ENCODE measurements at regions not wholly inside any gene's neighbourhood (a gene's known extent, or its start where the extent isn't known, plus 50 kb on each side); places are given as distances from the start of the nearest gene placed in this dataset.

GRCh38 chr3:70731046-70731445, 418.6 kb upstream of the MDFIC2 start:
- Histone ChIP-seq H3K4me3 (ENCODE audit: low read depth in 1 of 5, low read length in 5 of 5) (no peak overlapping the region), H3K36me3 (ENCODE audit: control insufficient read depth in 5 of 5, insufficient read depth in 5 of 5, low read length in 5 of 5) (no peaks in the 10 kb centered on the region), H3K27ac (ENCODE audit: low read depth, low read length) (no peak overlapping the region), H3K4me1 (ENCODE audit: control insufficient read depth in 5 of 5, insufficient read depth in 5 of 5, low read length in 5 of 5) (no peaks in the 10 kb centered on the region), H3K27me3 (ENCODE audit: control insufficient read depth in 5 of 5, insufficient read depth in 4 of 5, low read length in 5 of 5) (no peaks in the 10 kb centered on the region), H3K9me3 (ENCODE audit: control insufficient read depth in 5 of 5, low read length in 5 of 5) (no peaks in the 10 kb centered on the region), H3K9ac (ENCODE audit: low read length in 5 of 5) (no peak overlapping the region)

- H3K4me3 ChIP-seq (ENCODE audit: low read depth in 1 of 5, low read length in 5 of 5) = no peak overlapping the region
- H3K9me3 ChIP-seq (ENCODE audit: control insufficient read depth in 5 of 5, low read length in 5 of 5) = no peaks in the 10 kb centered on the region
- no peaks in the 10 kb centered on the region for H3K4me1 ChIP-seq (ENCODE audit: control insufficient read depth in 5 of 5, insufficient read depth in 5 of 5, low read length in 5 of 5)
- no peaks in the 10 kb centered on the region for H3K36me3 ChIP-seq (ENCODE audit: control insufficient read depth in 5 of 5, insufficient read depth in 5 of 5, low read length in 5 of 5)
- no peaks in the 10 kb centered on the region for H3K27me3 ChIP-seq (ENCODE audit: control insufficient read depth in 5 of 5, insufficient read depth in 4 of 5, low read length in 5 of 5)
- no peak overlapping the region for H3K27ac ChIP-seq (ENCODE audit: low read depth, low read length)
- no peak overlapping the region for H3K9ac ChIP-seq (ENCODE audit: low read length in 5 of 5)
Measured at GRCh38 chr3:70729845-70730244, 417.4 kb upstream of the MDFIC2 start.

- Histone ChIP-seq H3K27me3 (ENCODE audit: control insufficient read depth in 5 of 5, insufficient read depth in 4 of 5, low read length in 5 of 5) (no peaks in the 10 kb centered on the region), H3K36me3 (ENCODE audit: control insufficient read depth in 5 of 5, insufficient read depth in 5 of 5, low read length in 5 of 5) (no peaks in the 10 kb centered on the region), H3K9ac (ENCODE audit: low read length in 5 of 5) (no peak overlapping the region), H3K4me3 (ENCODE audit: low read depth in 1 of 5, low read length in 5 of 5) (no peak overlapping the region), H3K9me3 (ENCODE audit: control insufficient read depth in 5 of 5, low read length in 5 of 5) (no peaks in the 10 kb centered on the region), H3K4me1 (ENCODE audit: control insufficient read depth in 5 of 5, insufficient read depth in 5 of 5, low read length in 5 of 5) (no peaks in the 10 kb centered on the region), H3K27ac (ENCODE audit: low read depth, low read length) (no peak overlapping the region)
Measured at GRCh38 chr3:70728311-70728710, 415.9 kb upstream of the MDFIC2 start.

GRCh38 chr3:70726961-70727360, 414.5 kb upstream of the MDFIC2 start:
- no peaks in the 10 kb centered on the region for H3K9me3 ChIP-seq (ENCODE audit: control insufficient read depth in 5 of 5, low read length in 5 of 5)
- no peak overlapping the region for H3K4me3 ChIP-seq (ENCODE audit: low read depth in 1 of 5, low read length in 5 of 5)
- H3K27me3 ChIP-seq (ENCODE audit: control insufficient read depth in 5 of 5, insufficient read depth in 4 of 5, low read length in 5 of 5) = no peaks in the 10 kb centered on the region
- no peaks in the 10 kb centered on the region for H3K36me3 ChIP-seq (ENCODE audit: control insufficient read depth in 5 of 5, insufficient read depth in 5 of 5, low read length in 5 of 5)
- no peaks in the 10 kb centered on the region for H3K4me1 ChIP-seq (ENCODE audit: control insufficient read depth in 5 of 5, insufficient read depth in 5 of 5, low read length in 5 of 5)
- H3K27ac ChIP-seq (ENCODE audit: low read depth, low read length) = no peak overlapping the region
- no peak overlapping the region for H3K9ac ChIP-seq (ENCODE audit: low read length in 5 of 5)

- H3K27ac ChIP-seq (ENCODE audit: low read depth, low read length) = no peak overlapping the region
- H3K4me3 ChIP-seq (ENCODE audit: low read depth in 1 of 5, low read length in 5 of 5) = no peak overlapping the region
- H3K36me3 ChIP-seq (ENCODE audit: control insufficient read depth in 5 of 5, insufficient read depth in 5 of 5, low read length in 5 of 5) = no peaks in the 10 kb centered on the region
- H3K9ac ChIP-seq (ENCODE audit: low read length in 5 of 5) = no peak overlapping the region
- H3K9me3 ChIP-seq (ENCODE audit: control insufficient read depth in 5 of 5, low read length in 5 of 5) = no peaks in the 10 kb centered on the region
- H3K4me1 ChIP-seq (ENCODE audit: control insufficient read depth in 5 of 5, insufficient read depth in 5 of 5, low read length in 5 of 5) = no peaks in the 10 kb centered on the region
- no peaks in the 10 kb centered on the region for H3K27me3 ChIP-seq (ENCODE audit: control insufficient read depth in 5 of 5, insufficient read depth in 4 of 5, low read length in 5 of 5)
Measured at GRCh38 chr3:70726096-70726938, 413.9 kb upstream of the MDFIC2 start.

- Histone ChIP-seq H3K27ac (ENCODE audit: low read depth, low read length) (no peak overlapping the region), H3K9me3 (ENCODE audit: control insufficient read depth in 5 of 5, low read length in 5 of 5) (no peaks in the 10 kb centered on the region), H3K9ac (ENCODE audit: low read length in 5 of 5) (no peak overlapping the region), H3K27me3 (ENCODE audit: control insufficient read depth in 5 of 5, insufficient read depth in 4 of 5, low read length in 5 of 5) (no peaks in the 10 kb centered on the region), H3K36me3 (ENCODE audit: control insufficient read depth in 5 of 5, insufficient read depth in 5 of 5, low read length in 5 of 5) (no peaks in the 10 kb centered on the region), H3K4me1 (ENCODE audit: control insufficient read depth in 5 of 5, insufficient read depth in 5 of 5, low read length in 5 of 5) (no peaks in the 10 kb centered on the region), H3K4me3 (ENCODE audit: low read depth in 1 of 5, low read length in 5 of 5) (no peak overlapping the region)
Measured at GRCh38 chr3:70722018-70722417, 409.6 kb upstream of the MDFIC2 start.

- Histone ChIP-seq H3K27me3 (ENCODE audit: control insufficient read depth in 5 of 5, insufficient read depth in 4 of 5, low read length in 5 of 5) (no peaks in the 10 kb centered on the region), H3K27ac (ENCODE audit: low read depth, low read length) (no peak overlapping the region), H3K9ac (ENCODE audit: low read length in 5 of 5) (no peak overlapping the region), H3K36me3 (ENCODE audit: control insufficient read depth in 5 of 5, insufficient read depth in 5 of 5, low read length in 5 of 5) (no peaks in the 10 kb centered on the region), H3K9me3 (ENCODE audit: control insufficient read depth in 5 of 5, low read length in 5 of 5) (peaks cover 0 to 14% (median 12%) of the 10 kb centered on the region in 5 donors), H3K4me3 (ENCODE audit: low read depth in 1 of 5, low read length in 5 of 5) (no peak overlapping the region), H3K4me1 (ENCODE audit: control insufficient read depth in 5 of 5, insufficient read depth in 5 of 5, low read length in 5 of 5) (peaks cover 0 to 3% (median 0%) of the 10 kb centered on the region in 5 donors)
Measured at GRCh38 chr3:70716832-70717231, 404.4 kb upstream of the MDFIC2 start.

- Histone ChIP-seq H3K36me3 (ENCODE audit: control insufficient read depth in 5 of 5, insufficient read depth in 5 of 5, low read length in 5 of 5) (no peaks in the 10 kb centered on the region), H3K27ac (ENCODE audit: low read depth, low read length) (no peak overlapping the region), H3K9ac (ENCODE audit: low read length in 5 of 5) (no peak overlapping the region), H3K4me3 (ENCODE audit: low read depth in 1 of 5, low read length in 5 of 5) (no peak overlapping the region), H3K9me3 (ENCODE audit: control insufficient read depth in 5 of 5, low read length in 5 of 5) (peaks cover 0 to 17% (median 12%) of the 10 kb centered on the region in 5 donors), H3K27me3 (ENCODE audit: control insufficient read depth in 5 of 5, insufficient read depth in 4 of 5, low read length in 5 of 5) (no peaks in the 10 kb centered on the region), H3K4me1 (ENCODE audit: control insufficient read depth in 5 of 5, insufficient read depth in 5 of 5, low read length in 5 of 5) (peaks cover 0 to 3% (median 0%) of the 10 kb centered on the region in 5 donors)
Measured at GRCh38 chr3:70712449-70713082, 400.1 kb upstream of the MDFIC2 start.

- H3K27me3 ChIP-seq (ENCODE audit: control insufficient read depth in 5 of 5, insufficient read depth in 4 of 5, low read length in 5 of 5) = peaks cover 0 to 5% (median 0%) of the 10 kb centered on the region in 5 donors
- H3K36me3 ChIP-seq (ENCODE audit: control insufficient read depth in 5 of 5, insufficient read depth in 5 of 5, low read length in 5 of 5) = no peaks in the 10 kb centered on the region
- no peak overlapping the region for H3K9ac ChIP-seq (ENCODE audit: low read length in 5 of 5)
- H3K9me3 ChIP-seq (ENCODE audit: control insufficient read depth in 5 of 5, low read length in 5 of 5) = no peaks in the 10 kb centered on the region
- peaks cover 0 to 2% (median 0%) of the 10 kb centered on the region in 5 donors for H3K4me1 ChIP-seq (ENCODE audit: control insufficient read depth in 5 of 5, insufficient read depth in 5 of 5, low read length in 5 of 5)
- H3K4me3 ChIP-seq (ENCODE audit: low read depth in 1 of 5, low read length in 5 of 5) = no peak overlapping the region
- no peak overlapping the region for H3K27ac ChIP-seq (ENCODE audit: low read depth, low read length)
Measured at GRCh38 chr3:70703305-70704102, 391.1 kb upstream of the MDFIC2 start.

GRCh38 chr3:70702132-70702531, 389.7 kb upstream of the MDFIC2 start:
- Histone ChIP-seq H3K4me3 (ENCODE audit: low read depth in 1 of 5, low read length in 5 of 5) (no peak overlapping the region), H3K9me3 (ENCODE audit: control insufficient read depth in 5 of 5, low read length in 5 of 5) (no peaks in the 10 kb centered on the region), H3K9ac (ENCODE audit: low read length in 5 of 5) (no peak overlapping the region), H3K27ac (ENCODE audit: low read depth, low read length) (no peak overlapping the region), H3K36me3 (ENCODE audit: control insufficient read depth in 5 of 5, insufficient read depth in 5 of 5, low read length in 5 of 5) (no peaks in the 10 kb centered on the region), H3K27me3 (ENCODE audit: control insufficient read depth in 5 of 5, insufficient read depth in 4 of 5, low read length in 5 of 5) (peaks cover 0 to 5% (median 0%) of the 10 kb centered on the region in 5 donors), H3K4me1 (ENCODE audit: control insufficient read depth in 5 of 5, insufficient read depth in 5 of 5, low read length in 5 of 5) (peaks cover 0 to 2% (median 0%) of the 10 kb centered on the region in 5 donors)
